AG10803 (cell line): ENCODE measurements at regions not wholly inside any gene's neighbourhood (a gene's known extent, or its start where the extent isn't known, plus 50 kb on each side); places are given as distances from the start of the nearest gene placed in this dataset.

Experiments
- DNase-seq: peaks from one replicate; pipeline ENCODE4 v3.0.0; 2010; ENCODE audit warnings: low read depth
- H3K4me3 ChIP-seq: 2 replicates; pipeline ENCODE4 v1.5.1; 2011; ENCODE audit warnings: mild to moderate bottlenecking, low read length, control low read depth
- CTCF ChIP-seq: conservative IDR thresholded peaks from 2 replicates; pipeline ENCODE4 v1.5.1; 2011; ENCODE audit warnings: mild to moderate bottlenecking, low read length, control low read depth, inconsistent platforms

GRCh38 chr12:13474381-13474780 lies 277.9 kb downstream of the EMP1 start:
- DNase-seq = no peak
- no peak for TF ChIP-seq CTCF
- H3K4me3 ChIP-seq = no peak overlapping the region

GRCh38 chr12:13472690-13473089 lies 276.2 kb downstream of the EMP1 start:
- TF ChIP-seq CTCF = no peak
- DNase-seq = peak; percentile 27

GRCh38 chr12:13471471-13471870 lies 274.9 kb downstream of the EMP1 start:
- no peak overlapping the region for H3K4me3 ChIP-seq
- TF ChIP-seq CTCF = no peak
- no peak for DNase-seq

More at GRCh38 chr12:13472690-13473089, 276.2 kb downstream of the EMP1 start:
- H3K4me3 ChIP-seq = no peak overlapping the region

GRCh38 chr12:13465635-13466034 lies 269.1 kb downstream of the EMP1 start:
- H3K4me3 ChIP-seq = no peak overlapping the region
- DNase-seq = peak; percentile 48
- no peak for TF ChIP-seq CTCF

- DNase-seq = no peak
- TF ChIP-seq CTCF = no peak
- no peak overlapping the region for H3K4me3 ChIP-seq
Measured at GRCh38 chr12:13463189-13463588, 266.7 kb downstream of the EMP1 start.

GRCh38 chr12:13462450-13462849 lies 265.9 kb downstream of the EMP1 start:
- H3K4me3 ChIP-seq = no peak overlapping the region
- DNase-seq = no peak
- TF ChIP-seq CTCF = no peak

GRCh38 chr12:13455778-13456144 lies 259.2 kb downstream of the EMP1 start:
- H3K4me3 ChIP-seq = no peak overlapping the region
- no peak for TF ChIP-seq CTCF
- no peak for DNase-seq
